Urinary bladder (tissue), 3 donors: ENCODE measurements at regions not wholly inside any gene's neighbourhood (a gene's known extent, or its start where the extent isn't known, plus 50 kb on each side); places are given as distances from the start of the nearest gene placed in this dataset.

ENCODE experiments used
- DNase-seq: peaks from one replicate; pipeline ENCODE4 v3.0.0-alpha.2; 2015; ENCODE audit errors: extremely low spot score
- H3K27ac ChIP-seq: one replicate; pipeline ENCODE4 v1.5.1; 2013; ENCODE audit warnings: low read depth, mild to moderate bottlenecking, moderate library complexity
- H3K36me3 ChIP-seq: one replicate; pipeline ENCODE4 v1.6.1; 2013; ENCODE audit warnings: mild to moderate bottlenecking, moderate library complexity; ENCODE audit not compliant: insufficient read depth
- H3K4me1 ChIP-seq: one replicate; pipeline ENCODE4 v1.6.1; 2013; ENCODE audit warnings: mild to moderate bottlenecking, moderate library complexity; ENCODE audit not compliant: insufficient read depth
- H3K4me3 ChIP-seq: one replicate; pipeline ENCODE4 v1.5.1; 2013; ENCODE audit warnings: low read depth, low read length
- WGBS: extraction: QIAGEN DNeasy Blood & Tissue Kit; methylation state at CpG from one replicate; pipeline ENCODE4 v1.1.7; 2013; 5-methylcytosine and 5-hydroxymethylcytosine counted together
- donor health status: healthy with polysubstance abuse.
- donor health status: healthy.

DNA sequence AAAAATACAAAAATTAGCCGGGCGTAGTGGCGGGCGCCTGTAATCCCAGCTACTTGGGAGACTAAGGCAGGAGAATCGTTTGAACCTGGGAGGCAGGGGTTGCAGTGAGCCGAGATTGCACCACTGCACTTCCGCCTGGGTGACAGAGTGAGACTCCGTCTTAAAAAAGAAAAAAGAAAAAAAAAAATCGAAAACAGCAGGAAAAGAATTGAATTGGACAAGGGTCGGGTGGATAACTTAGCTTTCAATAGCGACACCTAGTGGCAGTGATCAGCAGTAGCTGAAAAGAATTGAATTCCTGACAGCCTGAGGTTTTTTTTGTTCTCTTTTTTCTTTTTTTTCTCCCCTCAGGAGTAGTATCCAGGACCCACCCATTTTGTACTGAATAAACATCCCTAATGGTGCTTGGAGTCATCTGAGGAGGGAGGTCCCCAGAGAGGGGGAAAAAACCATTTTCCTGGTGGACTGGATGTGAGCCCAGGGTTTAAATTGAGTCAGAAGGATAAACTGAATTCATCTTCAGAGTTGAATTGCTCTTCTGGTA is 55.1 kb downstream of the CYCS start:
- H3K27ac ChIP-seq = no peak overlapping the region
- H3K36me3 ChIP-seq = no peaks in the 10 kb centered on the region
- H3K4me1 ChIP-seq = no peaks in the 10 kb centered on the region
- DNase-seq = peak; percentile 70
- no peak overlapping the region for H3K4me3 ChIP-seq
- WGBS = 14% methylated on average over 11 of the region's 11 CpGs

DNA sequence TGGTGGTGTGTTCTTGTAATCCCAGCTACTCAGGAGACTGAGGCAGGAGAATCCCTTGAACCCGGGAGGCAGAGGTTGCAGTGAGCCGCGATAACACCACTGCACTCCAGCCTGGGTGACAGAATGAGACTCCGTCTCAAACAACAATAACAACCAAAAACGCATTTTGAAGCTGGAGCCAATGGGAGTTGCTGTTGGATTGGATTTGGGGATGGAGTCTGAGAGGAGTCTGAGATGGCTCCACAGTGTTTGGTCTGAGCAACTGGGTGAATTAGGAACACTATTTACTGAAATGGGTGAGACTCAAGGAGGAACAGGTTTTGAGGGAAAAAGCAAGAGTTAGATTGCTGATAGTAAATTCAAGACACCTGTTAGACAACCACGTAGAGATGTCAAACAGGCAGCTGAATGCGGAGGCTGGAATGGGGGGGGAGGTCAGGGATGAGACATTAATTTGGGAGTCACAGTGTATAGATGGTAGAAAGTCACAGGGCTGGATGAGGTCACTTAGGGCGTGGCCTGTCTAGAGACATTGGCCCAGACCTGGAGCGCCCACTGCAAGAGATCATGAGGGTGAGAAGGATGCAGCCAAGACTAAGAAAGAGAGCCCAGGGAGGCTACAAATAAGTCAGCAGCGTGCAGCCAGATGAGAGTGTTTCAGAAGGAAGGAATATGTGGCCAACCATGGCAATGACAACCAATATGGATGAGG is 56.4 kb downstream of the CYCS start:
- 63% methylated on average over 10 of the region's 10 CpGs for WGBS
- Histone ChIP-seq H3K27ac (no peak overlapping the region), H3K36me3 (no peaks in the 10 kb centered on the region), H3K4me3 (no peak overlapping the region), H3K4me1 (no peaks in the 10 kb centered on the region)
- DNase-seq = no peak

DNA sequence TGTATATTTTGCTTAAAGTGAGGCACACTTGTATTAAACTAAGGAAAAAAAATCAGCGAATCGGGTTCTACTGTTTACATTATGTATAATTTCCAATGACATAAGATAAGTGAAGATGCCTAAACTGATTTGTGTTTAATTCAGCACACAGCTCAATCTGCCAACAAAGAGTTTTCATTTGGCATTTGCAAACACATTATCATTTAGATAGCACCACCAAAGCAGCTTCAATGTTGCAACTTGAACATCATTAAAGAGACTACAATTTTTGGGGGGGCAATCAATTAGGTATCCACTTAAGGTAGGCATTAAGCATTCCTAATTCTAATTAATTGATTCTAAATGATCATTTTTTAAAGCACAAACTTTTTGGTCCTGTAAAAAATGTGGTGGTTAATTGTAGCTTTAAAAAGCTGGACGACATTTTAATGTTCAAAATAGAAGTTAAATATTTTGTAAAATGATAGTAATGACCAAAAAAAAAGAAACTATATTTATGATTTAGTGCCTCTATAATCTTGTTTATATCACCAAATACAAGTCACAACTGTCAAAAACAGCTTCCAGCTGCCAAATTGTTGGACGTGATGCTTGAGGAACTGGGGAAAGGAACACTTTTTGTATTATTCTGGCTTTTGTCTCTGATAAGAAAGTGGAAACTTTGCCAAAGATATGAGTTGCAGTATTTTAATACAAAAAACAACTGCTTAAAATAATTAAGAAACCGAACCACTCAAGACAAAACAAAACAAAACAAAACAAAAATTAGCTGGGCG is 57.1 kb downstream of the CYCS start:
- H3K27ac ChIP-seq = no peak overlapping the region
- no peaks in the 10 kb centered on the region for H3K4me1 ChIP-seq
- no peaks in the 10 kb centered on the region for H3K36me3 ChIP-seq
- no peak overlapping the region for H3K4me3 ChIP-seq
- WGBS = 34% methylated on average over 6 of the region's 6 CpGs
- no peak for DNase-seq

DNA sequence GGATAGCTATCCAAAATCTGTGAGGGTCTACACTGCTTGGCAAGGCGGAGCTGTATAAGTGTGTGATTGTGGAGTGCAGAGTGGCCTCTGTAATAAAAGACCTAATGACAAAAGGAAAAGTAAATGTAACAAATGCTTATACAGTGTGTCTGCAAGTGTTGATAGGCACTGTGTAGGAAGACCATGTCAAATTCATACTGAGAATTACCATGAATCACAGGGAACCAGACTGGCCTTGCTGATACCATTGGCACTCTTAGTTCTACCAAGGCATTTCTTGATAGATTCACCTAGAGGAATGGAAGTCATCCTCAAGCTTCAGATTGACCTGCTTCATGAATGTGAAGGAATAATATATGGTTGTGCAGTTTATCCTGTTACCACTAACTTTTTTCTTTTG is 58.8 kb downstream of the CYCS start:
- Histone ChIP-seq H3K4me1 (no peaks in the 10 kb centered on the region), H3K36me3 (no peaks in the 10 kb centered on the region), H3K27ac (no peak overlapping the region), H3K4me3 (no peak overlapping the region)
- 95% methylated on average over 1 of the region's 1 CpG for WGBS
- DNase-seq = no peak

- no peak overlapping the region for H3K27ac ChIP-seq
- 78% methylated on average over 4 of the region's 4 CpGs for WGBS
- H3K36me3 ChIP-seq = no peaks in the 10 kb centered on the region
- no peak for DNase-seq
- no peak overlapping the region for H3K4me3 ChIP-seq
- H3K4me1 ChIP-seq = no peaks in the 10 kb centered on the region
Measured at GRCh38 chr7:25062380-25062779, 62.7 kb downstream of the CYCS start.

- Histone ChIP-seq H3K36me3 (no peaks in the 10 kb centered on the region), H3K4me1 (no peaks in the 10 kb centered on the region), H3K4me3 (no peak overlapping the region), H3K27ac (no peak overlapping the region)
- 86% methylated on average over 17 of the region's 17 CpGs for WGBS
- no peak for DNase-seq
Measured at GRCh38 chr7:25060487-25061055, 64.5 kb downstream of the CYCS start.

DNA sequence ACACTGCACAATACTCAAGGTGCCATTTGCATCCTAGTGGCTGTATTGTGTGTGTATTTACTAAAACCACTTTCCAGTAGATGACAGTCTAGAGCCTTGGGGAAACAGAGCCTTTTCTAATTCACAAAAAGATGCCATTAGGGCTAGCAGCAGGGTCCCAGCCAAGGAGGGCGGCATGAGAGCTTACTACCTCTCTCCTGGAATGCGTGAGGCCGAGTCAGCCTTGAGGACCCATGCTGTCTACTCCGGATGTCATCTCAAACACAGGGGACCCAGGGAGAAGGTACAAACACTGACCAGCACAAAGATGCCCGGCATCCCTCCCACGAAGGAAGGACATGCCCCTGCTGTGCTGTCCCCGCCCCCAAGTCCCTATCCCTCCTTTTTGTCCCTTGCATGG is 65.5 kb downstream of the CYCS start:
- no peak for DNase-seq
- Histone ChIP-seq H3K36me3 (no peaks in the 10 kb centered on the region), H3K4me3 (no peak overlapping the region), H3K4me1 (no peaks in the 10 kb centered on the region), H3K27ac (no peak overlapping the region)
- WGBS = 79% methylated on average over 7 of the region's 7 CpGs

DNA sequence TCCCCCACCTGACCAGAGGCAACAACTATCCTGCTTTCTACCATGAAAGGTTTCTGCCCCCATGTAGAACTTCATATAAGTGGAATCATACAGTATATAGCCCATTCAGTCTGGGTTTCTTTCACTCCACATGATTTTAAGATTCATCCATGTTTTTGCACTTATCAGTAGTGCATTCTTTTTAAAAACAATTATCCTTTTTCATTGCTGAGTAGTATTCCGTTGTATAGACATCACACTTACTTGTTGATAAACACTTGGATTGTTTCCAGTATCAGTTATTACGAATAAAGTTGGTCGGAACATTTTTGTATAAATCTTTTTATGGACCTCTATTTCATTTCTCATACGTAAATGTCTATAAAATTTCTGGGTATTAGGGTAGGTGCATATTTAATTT is 68.7 kb downstream of the CYCS start:
- H3K4me3 ChIP-seq = no peak overlapping the region
- DNase-seq = no peak
- no peaks in the 10 kb centered on the region for H3K4me1 ChIP-seq
- no peak overlapping the region for H3K27ac ChIP-seq
- 91% methylated on average over 4 of the region's 4 CpGs for WGBS
- H3K36me3 ChIP-seq = no peaks in the 10 kb centered on the region

- WGBS = 68% methylated on average over 6 of the region's 6 CpGs
- no peak overlapping the region for H3K4me3 ChIP-seq
- H3K4me1 ChIP-seq = no peaks in the 10 kb centered on the region
- no peak for DNase-seq
- no peaks in the 10 kb centered on the region for H3K36me3 ChIP-seq
- no peak overlapping the region for H3K27ac ChIP-seq
Measured at GRCh38 chr7:25055520-25056220, 69.4 kb downstream of the CYCS start.

- H3K4me3 ChIP-seq = no peak overlapping the region
- WGBS = 56% methylated on average over 6 of the region's 6 CpGs
- DNase-seq = no peak
- H3K4me1 ChIP-seq = no peaks in the 10 kb centered on the region
- no peaks in the 10 kb centered on the region for H3K36me3 ChIP-seq
- H3K27ac ChIP-seq = no peak overlapping the region
Measured at GRCh38 chr7:25054819-25055519, 70.1 kb downstream of the CYCS start.

DNA sequence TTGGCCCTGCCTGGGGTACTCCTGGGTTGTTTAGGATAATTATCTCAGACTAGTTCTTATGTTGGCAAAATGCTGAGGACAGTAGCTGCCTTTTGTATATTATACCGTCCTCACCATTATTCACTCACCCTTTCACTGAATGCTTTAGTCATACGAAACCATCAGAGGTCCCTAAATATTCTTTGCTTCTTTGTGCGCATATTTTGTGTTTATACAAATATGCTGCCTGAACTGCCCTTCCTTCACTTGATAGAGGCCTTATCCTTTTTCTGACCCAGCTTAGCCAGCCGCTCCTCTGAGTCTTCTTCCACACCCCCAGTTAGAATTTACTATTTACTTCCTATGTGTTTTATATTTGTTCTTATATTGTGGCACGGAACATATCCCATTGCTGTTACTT is 70.2 kb upstream of the OSBPL3 start:
- 71% methylated on average over 5 of the region's 5 CpGs for WGBS
- no peak overlapping the region for H3K4me3 ChIP-seq
- H3K4me1 ChIP-seq = no peaks in the 10 kb centered on the region
- no peak for DNase-seq
- no peak overlapping the region for H3K27ac ChIP-seq
- no peaks in the 10 kb centered on the region for H3K36me3 ChIP-seq

GRCh38 chr7:25048444-25048834 is 68.5 kb upstream of the OSBPL3 start:
- 70% methylated on average over 1 of the region's 1 CpG for WGBS
- Histone ChIP-seq H3K4me1 (no peaks in the 10 kb centered on the region), H3K36me3 (no peaks in the 10 kb centered on the region), H3K4me3 (no peak overlapping the region), H3K27ac (no peak overlapping the region)
- no peak for DNase-seq
